ENCODE measurements at regions not wholly inside any gene's neighbourhood (a gene's known extent, or its start where the extent isn't known, plus 50 kb on each side); places are given as distances from the start of the nearest gene placed in this dataset.
"Not testable (repeated sequence)": the region's sequence is repeated elsewhere in the genome, so short reads cannot be mapped to it uniquely, and the experiment has no call there.

DNA sequence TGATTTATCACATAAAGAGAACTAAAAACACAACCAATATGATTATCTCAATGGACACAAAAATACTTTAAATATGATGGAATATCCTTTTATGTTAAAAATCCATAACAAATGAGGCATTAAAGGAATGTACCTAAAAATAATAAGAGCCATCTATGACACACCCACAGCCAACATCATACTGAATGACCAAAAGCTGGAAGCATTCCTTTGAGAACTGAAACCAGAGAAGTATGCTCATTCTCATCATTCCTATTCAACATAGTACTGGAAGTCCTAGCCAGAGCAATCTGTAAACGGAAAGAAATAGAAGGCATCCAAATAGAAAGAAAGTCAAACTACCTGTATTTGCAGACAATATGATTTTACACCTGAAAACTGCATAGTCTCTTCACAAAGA, 671.0 kb downstream of the SLITRK1 start:
- DNase-seq = no peak

DNA sequence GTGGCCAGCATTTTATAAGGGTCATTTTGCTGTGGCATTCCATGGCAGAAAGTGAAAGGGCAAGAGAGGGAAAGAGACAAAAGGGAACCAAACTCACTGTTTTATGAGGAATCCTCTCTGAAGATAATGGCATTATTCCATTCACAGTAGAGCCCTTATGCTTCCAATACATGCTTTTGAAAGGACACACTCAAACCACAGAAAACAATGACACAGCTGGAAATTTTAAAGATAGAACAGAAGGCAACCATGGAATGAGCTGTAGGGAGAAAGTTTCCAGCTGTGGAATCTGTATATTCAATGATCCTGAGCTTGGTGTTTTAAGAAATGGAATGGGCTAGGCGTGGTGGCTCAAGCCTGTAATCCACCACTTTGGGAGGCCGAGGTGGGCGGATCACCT, 677.4 kb downstream of the SLITRK1 start:
- DNase-seq = no peak

DNA sequence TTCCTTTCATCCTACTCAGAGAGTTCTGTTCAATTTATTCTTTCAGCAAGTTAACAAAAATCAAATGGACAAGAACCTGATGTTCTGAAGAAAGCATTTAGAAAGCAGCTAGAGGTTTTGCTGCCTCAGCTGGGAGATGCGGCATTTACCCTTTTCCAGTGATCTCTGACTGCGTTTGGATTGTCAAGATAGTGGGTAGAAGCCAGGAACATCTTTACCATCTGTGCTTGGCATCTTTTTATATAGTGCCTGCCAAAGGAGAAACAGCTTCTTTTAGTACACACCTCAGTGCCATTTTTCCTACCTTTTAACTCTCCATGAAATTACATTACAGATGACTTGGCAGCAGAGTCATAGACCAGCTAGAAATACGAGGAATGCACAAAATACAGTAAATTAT, 680.8 kb downstream of the SLITRK1 start:
- no peak for DNase-seq

DNA sequence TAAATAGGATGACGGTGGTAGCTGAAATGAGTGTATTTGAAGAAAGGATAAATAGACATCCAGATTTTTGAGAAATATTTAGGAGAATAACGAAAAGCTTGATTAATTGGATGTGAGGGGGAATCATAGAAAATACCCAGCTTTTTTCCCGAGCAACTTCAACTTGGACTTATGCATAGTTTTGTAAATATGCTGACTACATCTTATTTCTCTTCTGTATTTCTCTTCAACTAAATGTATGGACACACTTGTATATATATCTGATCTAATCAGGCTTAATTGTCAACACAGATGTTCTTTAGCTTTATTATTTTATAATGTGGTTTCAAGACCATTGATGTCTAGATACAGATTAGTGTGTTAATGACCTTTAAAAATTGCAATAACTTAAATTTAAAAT, 685.0 kb downstream of the SLITRK1 start:
- no peak for DNase-seq

DNA sequence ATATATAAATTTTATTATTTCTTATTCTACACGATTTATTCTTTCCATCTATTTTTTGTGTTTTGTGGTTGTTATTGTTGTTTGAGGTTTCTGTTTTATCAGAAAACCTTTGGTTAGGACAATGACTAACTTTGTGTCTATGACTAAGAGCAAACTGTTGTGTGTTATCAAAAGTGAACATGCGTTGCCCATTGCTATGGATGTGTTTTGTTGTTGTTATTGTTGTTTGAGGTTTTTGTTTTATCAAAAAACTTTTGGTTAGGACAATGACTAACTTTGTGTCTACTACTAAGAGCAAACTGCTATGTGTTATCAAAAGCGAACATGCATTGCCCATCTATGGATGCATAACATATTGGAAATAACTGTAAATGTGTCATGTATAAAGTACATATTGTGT, 692.3 kb downstream of the SLITRK1 start:
- no peak for DNase-seq

DNA sequence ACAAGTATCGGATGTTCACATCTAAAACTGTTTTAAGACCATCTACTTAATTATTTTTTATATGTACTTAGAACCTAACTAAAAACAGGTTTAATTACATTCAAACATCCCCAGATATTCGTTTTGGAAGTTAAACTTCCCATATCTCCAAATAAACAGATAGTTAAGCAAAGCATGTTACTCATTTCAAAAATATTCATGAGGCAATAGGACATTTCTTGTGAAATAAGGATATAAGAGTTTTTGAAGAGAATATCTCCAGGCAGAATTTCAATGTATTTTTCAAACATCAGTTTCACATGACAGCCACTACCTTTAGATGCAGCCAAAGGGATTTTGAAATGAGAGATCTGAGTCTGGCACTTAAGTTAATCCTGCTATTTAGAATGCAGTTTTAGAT, 697.5 kb downstream of the SLITRK1 start:
- DNase-seq = no peak

DNA sequence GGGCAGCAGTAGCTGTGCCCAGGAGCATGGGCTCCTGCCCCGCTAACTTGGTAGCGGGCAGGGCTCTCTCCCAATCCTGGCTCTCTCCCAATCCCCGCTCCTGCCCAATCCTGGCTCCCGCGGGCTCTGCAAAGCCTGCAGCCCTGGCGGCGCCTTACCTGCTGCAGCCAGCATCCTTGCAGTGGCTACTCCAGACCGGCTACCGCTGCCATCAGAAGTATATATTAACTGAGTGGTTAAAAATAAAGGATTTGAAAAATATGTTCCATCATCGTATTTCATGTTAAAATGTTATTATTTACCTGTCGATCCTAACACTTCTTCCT, 698.2 kb downstream of the SLITRK1 start:
- no peak for DNase-seq

DNA sequence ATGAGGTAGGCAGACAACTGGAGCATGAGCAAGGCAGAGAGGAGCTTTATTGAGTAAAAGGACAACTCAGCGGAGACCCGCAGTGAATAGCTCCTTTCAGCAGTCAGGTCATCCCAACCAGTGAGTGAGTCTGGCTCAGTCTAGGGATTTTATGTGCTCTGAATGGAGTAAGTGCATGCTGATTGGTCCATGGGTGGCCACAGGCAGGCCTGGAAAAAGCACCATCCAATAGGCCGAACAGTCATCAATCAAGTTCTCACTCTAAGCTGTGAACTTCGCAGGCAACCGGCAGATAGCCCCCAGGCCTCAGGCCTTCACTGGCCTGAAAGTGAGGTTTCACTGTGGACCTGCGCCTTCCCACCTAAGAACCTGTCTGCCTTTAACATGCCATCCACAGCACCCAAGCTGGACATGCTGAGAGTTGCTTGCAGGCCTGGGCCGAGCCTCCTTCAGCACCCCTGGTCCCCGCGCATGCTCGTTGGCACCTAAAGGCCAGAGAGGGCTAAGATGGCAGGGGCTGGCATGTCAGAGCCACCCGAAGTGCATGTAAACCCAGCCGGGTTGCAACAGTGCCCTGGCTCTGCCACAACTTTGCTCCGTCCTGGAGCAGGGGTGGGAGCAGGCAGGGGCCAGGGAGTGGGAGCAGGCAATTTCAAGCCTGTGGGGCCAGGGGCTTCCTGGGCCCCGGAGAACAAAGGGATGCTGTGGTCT, 698.7 kb downstream of the SLITRK1 start:
- DNase-seq = no peak

DNA sequence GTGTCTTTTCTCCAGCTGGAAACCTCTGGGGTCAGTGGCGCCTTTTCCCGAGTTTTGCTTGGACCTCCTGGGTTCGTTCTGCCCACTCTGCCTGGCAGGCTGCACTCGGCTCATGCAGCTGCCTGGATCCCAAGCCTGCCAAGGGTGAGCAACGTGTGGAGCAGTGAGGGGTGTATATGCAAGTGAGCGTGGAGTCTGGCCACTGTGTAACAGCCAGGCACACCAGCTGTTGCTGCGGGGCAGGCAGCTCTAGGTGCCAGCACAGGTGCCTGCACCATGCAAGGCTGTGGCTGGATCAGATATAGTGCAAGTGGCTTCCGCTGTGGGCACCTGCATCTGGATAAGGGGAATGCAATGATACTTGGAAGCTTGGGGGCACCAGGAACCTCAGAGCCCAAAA, 699.4 kb downstream of the SLITRK1 start:
- no peak for DNase-seq

DNA sequence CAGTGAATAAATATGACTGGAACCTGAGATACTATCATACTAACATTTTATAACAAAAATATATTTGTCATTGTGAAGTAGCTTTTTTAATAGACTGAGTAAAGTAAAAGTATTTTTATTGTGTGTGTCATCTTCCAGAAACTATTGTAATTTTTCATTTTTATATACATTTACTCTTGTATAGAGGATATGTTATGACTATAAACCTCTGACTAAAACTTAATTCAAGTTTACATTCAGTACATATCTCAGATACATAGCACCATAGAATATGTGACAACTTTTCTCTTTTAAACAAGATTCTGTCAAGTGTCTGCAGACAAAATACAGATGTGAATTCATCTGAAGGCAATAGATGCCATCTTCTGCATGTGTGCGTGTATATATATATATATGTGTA, 704.3 kb downstream of the SLITRK1 start:
- DNase-seq = no peak

DNA sequence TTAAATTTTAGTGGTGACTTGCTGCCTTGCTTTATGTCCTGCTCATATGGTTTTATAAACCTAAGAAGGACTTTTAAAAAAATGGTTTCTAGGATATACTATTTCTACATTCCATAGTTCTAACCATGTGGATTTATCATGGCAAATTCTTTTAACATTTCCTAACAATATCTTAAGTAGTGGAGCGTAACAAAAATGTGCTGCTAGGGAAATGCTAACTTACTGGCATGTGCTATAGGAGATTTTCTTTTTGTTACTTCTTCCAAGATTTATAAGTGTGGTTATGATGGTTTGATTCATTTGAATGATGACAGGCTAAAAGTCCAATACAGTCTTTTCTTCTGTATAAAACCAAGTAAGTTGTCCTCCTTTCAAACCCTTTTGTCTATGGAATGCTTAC, 713.7 kb downstream of the SLITRK1 start:
- no peak for DNase-seq

DNA sequence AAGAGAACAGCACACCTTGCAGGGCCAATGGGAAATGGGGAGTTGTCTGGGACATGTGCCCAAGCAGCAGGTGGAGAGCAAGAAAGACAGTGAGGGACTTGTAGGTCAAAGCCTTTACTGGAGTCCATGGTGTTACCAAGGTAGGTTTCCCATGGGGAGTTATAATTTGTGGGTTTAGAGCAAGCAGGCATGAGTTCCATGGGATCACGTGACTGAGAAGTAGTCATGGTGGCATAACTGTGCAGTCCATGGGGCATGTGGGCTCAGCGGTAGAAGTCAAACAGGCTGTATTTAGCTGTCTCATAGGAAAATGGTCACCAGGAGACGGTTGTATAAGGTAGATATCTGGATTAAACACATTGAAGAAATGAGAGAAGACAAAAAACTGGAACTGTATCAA, 715.1 kb downstream of the SLITRK1 start:
- no peak for DNase-seq

DNA sequence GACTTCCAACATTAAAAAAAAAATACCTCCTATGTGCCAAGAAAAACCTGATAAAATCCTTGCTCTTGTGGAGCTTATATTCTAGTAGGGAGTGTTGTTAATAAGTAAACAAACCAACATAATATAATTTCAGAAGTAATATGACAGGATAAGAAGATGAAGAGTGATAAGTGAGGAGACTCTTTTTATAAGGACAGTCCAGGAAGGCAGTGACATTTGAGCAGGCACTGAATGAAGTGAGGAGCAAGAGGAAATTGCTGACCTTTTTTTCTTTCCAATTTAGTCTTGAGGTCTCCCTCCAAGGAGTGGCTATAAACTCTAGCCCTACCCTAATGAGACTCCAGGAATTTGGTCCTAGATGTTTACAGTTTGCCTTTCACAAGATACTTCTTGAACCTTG, 715.7 kb downstream of the SLITRK1 start:
- no peak for DNase-seq

DNA sequence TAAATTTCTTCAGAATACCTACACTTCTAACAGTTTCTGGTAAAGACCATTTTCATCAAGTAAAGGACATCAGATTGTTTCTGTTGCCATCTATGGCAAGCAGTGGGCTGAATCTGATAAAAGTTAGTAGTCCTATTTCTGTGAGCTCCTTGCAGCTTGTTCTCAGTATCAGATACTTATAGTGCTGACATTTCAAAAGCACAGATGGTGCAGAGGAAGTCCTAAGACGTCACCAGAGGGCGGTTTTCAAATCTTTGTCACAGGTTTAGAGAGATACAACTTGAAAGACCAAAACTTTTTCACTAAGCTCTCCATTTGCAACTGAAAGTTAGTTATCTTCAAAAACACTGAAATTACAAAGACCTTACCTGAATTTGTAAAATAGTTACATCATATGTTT, 719.8 kb downstream of the SLITRK1 start:
- DNase-seq = peak; percentile 7

DNA sequence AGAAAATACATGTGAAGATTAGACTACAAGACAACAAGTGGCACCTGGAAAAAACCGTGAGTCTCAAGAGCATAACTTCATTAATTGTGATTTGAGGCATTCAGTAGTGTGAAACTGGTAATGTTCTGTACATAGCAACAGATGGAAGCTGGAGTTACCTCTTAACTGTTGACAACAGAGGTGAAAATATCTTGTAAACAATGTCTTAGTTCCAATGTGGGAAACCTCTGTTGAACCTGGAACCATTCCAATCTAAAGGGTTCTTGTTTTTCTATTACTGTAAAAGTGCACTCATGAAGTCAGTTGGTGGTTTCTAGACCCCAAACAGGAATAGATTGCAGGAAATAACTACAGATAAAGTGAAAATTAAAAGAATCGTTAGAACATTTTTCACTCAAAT, 728.4 kb downstream of the SLITRK1 start:
- no peak for DNase-seq

DNA sequence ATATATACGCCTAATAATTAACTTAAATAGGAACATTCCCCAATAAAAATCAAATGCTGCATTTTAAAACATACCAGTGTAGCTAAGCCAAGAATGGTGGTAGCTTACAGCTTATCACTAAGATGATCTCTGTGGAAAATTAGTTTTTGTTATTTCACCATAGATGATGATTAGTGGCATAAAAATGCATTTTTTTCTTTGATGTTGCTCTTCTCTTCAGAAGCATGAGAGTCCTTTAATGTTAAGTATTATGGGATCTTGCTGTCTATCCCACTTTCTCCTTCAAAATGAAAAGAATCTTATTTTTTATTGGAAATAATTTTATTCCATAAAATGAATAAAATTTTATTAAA, 731.0 kb downstream of the SLITRK1 start:
- no peak for DNase-seq

DNA sequence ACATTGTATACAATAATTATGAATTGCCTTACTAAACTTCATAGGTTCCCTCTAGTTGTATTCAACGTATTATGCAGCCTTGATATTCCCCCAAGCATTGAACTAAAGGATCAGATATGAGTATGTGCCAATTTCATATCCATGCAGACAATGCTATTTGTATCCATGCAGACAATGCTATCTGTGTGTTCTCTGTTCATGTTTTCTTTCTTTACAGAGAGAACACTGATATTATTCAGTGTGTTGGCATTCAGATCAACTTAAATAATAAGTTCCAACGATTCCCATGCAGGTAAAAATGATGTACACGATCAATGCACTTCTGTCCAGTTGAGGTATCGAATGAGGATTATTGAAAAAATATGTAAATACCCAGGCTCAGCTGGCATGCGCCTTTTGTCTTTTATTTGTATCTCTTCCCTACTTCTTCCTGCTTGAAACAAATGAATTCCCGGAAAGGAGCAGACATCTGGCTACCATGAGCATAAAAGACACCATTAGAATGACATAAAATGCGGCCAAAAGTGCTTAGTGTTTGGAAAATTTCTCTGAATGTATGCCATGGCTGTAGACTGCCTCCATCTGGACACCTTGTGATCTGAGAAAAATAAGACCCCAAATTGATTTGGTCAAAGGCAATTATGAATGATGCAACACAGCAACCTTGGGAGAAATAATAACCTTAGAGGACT, 731.5 kb downstream of the SLITRK1 start:
- no peak for DNase-seq

DNA sequence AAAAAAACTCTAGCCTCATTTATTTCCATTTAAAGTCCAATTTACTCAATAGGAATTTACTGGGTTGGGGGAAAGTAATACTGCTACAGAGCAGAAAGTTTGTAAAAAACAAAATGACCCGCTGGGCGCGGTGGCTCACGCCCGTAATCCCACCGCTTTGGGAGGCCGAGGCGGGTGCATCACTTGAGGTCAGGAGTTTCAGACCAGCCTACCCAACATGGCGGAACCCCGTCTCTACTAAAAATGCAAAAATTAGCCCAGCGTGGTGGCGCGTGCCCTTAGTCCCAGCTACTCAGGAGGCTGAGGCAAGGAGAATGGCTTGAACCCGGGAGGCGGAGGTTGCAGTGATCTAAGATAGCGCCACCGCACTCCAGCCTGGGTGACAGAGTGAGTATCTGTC, 745.6 kb downstream of the SLITRK1 start:
- DNase-seq = no peak

DNA sequence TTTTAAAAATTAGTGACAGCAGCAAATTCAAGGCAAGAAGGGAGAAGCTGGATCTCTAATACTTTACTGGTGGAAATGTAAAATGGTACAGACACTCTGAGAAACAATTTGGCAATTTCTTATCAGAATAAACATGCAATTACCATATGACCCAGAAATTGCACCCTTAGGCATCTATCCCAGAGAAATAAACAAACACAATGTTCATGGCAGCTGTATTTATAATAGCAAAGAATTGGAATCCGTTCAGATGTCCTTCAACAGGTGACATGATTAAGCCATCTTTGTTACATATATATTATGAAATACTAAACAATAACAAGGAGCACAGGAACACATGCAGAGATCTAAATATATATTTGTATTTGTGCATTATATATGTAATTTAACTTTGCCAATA, 756.5 kb downstream of the SLITRK1 start:
- no peak for DNase-seq

DNA sequence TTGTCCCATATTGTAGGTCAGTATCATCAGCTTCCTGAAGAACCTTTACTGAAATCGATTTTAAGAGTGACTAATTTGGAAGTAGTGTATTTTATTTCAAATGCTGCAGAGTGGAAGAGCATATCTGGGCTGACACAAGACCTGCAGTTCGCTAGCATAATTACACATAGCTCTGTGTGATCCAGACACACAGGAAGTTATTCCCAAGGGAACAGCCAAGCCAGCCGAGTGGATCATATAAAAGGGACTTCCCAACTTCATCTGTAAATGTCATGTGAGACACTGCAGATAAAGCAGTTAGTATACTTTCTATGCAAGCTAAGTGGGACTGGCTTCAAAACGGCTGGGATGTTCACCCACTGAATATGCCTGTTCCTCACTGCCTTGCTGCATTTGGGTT, 760.4 kb downstream of the SLITRK1 start:
- no peak for DNase-seq

DNA sequence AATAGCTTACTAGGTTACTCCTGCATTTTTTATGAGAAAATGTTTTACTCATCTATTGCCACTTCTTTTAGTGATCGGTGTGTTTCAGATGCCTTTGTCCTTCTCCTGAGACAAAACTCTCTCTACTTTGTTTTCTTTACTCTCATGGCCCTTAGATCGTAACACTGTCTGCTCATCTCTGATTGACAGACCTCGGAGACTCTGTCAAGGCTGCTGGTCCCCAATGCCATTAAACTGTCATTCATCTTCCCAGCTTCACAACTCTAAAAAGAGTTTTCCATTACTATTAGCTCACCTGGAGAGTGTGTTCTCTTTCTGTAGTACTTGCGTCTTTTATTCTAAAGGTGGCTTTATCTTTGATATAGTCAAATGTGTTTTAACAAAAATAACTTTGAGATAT, 765.2 kb downstream of the SLITRK1 start:
- DNase-seq = no peak

DNA sequence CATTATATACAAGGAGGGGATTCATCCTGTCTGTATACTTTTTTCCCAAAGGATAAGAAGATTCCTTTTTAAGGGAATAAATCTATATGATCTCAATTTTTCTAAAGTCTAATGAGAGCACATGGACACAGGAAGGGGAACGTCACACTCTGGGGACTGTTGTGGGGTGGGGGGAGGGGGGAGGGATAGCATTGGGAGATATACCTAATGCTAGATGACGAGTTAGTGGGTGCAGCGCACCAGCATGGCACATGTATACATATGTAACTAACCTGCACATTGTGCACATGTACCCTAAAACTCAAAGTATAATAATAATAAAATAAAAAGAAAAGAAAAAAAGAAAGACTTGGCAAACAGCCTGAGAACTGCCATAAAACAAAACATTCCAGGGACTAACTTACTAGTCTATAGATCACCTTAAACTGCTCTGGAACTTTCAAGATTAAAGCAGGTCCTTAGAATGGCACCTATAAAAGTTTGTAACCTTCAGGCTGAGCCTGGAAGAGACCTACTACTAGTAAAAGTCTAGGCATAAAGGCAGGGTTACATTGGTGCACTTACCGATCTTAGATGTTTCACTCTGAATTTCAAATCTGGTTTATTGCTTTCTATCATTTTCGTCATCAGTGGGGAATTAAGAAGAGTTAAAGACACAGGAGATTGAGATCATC, 780.6 kb downstream of the SLITRK1 start:
- DNase-seq = not testable (repeated sequence)

DNA sequence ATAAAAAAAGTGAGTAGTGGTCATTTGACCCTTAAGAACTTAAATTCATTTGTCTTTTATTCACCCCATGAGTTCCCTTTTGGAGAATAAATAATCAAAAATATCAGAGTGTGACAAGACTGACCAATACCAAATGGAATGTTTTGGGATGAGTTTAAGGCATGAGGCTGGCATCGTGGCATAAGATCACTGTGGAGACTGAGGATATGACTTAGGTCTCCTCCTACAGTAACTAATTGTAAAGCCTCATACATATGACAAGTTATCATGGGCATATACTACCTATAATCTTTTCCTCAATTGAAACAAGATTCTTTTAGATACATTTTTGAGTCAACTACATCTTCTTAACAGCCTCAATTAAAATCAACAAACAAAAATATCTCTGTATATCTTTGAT, 782.0 kb downstream of the SLITRK1 start:
- DNase-seq = no peak

DNA sequence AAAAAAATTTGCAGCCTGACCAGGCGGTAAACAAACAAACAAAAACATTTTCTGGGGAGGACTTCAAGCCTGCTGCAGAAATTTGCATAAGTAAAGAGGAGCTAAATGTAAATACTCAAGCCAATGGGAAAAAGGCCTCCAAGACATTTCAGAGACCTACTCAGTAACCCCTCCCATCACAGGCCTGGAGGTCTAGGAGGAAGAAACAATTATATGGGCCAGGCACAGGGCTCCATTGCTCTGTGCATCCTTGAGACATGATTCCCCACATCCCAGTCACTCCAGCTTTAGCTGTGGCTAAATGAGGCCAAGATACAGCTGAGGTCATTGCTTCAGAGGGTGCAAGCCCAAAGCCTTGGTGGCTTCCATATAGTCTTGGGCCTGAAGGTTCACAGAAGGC, 793.4 kb downstream of the SLITRK1 start:
- DNase-seq = no peak

DNA sequence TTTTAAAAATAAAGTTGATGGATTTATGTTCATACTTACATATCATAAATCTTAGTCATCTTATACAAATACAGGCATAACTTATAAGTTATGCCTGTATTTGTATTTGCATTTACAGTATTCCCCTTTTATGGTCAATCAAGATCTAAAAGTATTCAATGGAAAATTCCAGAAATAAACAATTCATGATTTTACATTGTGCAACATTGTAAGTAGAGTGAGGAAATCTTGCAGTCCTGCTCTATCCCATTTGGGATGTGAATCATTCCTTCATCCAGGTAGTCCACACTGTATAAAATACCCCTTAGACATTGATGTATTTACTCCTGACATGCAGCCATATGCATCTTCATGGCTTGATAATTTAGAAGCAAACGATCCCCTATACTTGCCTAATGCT, 795.3 kb downstream of the SLITRK1 start:
- DNase-seq = no peak
